DMS 273 treated with DMSO at 0.1 percent for 48 hours (cell line): ENCODE measurements at regions not wholly inside any gene's neighbourhood (a gene's known extent, or its start where the extent isn't known, plus 50 kb on each side); places are given as distances from the start of the nearest gene placed in this dataset.

Experiments
- DNase-seq: peaks from one replicate; lab custom pipeline; 2025; lab: John Stamatoyannopoulos, UW

GRCh38 chr1:87720561-87720960 is 391.9 kb downstream of the LMO4 start:
- DNase-seq, result no peak

- no peak for DNase-seq
Observed at GRCh38 chr1:87723193-87723592, 394.5 kb downstream of the LMO4 start.

DNA sequence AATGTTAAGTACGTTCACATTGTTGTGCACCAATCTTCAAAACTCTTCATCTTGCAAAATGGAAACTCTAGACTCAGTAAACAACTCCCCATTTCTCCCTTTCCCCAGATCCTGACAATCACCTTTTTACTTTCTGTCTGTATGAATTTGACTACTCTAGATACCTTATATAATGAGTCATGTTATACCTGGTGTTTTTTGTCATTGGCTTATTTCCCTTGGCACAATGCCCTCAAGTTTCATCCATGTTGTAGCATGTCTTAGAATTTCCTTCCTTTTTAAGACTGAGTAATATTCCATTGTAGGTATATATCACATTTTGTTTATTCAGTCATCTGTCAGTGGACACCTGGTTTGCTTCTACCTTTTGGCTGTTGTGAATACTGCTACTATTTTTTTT is 399.5 kb downstream of the LMO4 start:
- no peak for DNase-seq

DNA sequence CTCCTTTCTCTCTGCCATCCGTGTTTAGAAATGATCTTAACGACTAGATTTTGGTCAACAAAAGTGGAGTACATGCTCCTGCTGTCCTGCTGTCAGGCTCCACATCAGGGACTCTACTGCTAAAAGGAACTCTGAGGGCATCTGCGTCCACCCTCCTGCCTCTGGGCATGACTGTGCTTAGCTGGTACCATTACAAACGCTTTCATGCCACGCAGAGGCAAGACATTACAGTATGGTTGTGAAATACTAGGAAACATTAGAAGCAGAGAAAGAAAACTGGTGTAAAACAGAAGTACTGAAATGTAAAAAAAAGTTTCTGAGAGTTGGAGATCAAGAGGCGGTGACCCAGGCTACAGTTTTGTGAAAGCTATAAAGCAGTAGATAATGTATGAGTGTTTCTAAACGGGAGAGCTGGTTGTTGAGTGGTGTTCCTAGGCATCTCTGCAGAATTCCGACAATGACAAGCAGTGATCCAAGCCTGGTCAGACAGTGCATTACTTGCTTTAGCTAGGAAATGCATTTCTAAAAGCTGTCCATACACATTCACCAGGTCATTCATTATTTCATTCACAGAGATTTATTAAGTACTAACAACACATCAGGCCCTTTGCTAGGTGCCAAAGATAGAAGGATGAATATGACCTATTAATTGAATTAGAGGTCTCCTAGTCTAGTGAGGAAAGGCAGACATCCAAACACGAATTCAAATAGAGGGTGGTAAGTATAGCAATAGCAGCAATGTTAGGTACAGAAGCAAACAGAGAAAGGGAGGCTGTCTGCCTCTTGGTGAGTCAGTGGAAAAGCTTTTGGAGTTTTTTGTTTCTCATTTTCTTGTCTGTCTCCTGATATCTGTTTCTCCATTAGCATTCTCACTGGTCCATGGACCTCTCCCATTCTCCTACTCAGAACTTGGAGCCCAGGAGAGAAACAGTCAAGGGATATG is 401.9 kb downstream of the LMO4 start:
- no peak for DNase-seq

- no peak for DNase-seq
Observed at GRCh38 chr1:87733386-87733785, 404.7 kb downstream of the LMO4 start.

GRCh38 chr1:87735750-87736149 is 407.1 kb downstream of the LMO4 start:
- DNase-seq, result no peak

DNA sequence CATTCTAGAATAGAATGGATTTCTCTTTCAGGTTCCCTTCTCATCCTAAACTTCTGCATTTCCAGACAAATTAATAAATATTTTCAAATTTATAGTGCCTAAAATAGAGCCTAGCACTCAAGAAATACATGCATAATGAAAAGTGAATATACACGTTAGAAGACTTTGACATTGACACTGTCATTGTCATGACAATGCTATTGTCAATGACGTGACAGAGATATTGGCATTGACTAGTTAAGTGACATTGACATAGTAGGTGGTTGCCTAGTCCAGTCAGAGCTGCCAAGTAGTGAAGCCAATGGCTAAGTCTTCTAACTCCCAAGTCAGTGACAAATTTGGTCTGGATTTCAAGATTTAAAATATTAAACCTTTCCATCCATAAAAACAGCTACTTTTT is 410.5 kb downstream of the LMO4 start:
- no peak for DNase-seq

DNA sequence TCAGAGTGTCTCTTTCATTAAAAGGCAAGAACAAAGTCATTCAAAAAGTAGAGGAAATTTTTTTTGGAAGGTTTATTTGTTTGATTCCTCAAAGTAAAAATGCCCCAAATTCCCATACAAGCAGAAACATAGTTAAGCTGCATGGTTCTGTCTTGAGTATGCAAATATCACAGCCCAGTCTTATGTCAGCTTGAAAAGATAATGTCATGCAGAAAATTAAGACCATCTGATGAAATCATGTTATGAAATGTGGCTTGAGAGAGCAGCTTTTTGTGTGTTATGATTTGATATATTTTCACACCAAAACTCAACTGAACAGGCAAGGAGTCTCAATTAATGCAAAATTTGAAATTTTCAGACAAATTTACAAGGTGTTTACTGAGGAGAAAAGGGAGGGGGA is 411.0 kb downstream of the LMO4 start:
- no peak for DNase-seq

DNA sequence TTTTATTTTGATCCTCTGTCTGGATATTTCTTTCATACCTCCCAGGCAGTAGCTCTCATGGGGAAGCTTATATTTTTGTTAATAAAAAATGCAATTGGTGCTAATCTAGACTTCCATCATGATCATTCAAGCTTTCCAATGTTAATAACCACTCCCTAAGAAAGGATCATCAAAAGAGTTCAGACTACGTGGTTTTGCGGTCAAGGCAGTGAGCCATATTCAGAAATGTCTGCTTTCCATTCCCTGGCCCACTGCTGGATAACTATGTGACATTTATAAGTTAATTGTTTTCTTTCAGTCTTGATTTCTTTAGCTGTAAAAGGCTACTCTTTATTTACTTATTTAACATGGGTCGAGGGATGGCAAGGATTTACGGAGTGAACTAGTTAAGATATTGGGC is 414.6 kb downstream of the LMO4 start:
- DNase-seq, result no peak

- no peak for DNase-seq
Observed at GRCh38 chr1:87744056-87744455, 415.4 kb downstream of the LMO4 start.

GRCh38 chr1:87744763-87745162 is 416.1 kb downstream of the LMO4 start:
- DNase-seq, result no peak

DNA sequence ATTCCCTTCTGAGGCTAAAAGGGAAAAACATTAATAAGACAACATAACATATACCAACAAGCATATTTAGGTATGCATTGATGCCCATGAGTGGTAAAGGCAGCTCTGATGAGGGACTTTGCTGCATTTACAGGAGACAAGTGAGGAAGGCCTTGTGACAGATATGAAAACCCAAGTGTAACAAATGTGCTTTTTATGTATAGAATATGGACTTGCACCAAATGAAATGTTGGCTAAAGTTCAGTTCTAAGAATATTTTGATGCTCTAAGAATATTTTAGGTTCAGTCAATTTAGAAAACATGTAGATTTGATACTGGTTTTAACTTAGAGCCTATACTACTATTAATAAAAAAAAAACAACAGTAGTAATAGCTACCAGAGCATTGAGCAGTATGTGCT is 424.7 kb downstream of the LMO4 start:
- DNase-seq, result no peak

GRCh38 chr1:87754139-87754538 is 425.5 kb downstream of the LMO4 start:
- DNase-seq, result no peak

GRCh38 chr1:87757676-87758075 is 429.0 kb downstream of the LMO4 start:
- no peak for DNase-seq

DNA sequence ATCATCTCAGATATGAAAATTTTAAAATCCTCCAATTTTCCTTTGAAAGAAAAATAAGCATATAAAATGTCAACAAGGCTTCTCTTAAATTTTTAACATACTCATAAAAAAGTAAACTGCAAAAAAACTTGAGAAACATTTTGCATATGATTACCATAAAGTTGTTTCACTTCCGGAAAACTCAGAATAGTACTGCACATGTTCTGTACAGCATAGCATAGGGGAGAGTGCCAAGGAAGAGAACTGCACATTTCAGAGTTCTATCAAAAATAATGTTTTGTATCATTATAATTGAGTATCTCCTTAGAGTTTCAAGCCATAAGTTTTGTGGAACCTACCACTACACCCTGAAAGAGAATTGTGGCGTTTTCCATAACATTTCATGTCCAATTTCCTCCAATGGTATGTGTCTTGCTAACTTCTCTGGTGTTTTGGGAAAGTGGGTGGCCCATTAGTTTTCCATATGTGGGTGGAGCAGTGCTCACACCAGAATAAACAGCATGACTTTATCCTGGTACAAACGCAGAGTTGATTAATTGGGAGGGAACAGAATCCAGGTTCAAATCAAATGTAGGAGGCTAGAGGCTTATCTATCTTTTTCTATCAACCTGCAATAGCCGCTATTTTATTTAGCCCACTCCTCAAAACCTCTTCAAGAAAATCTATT is 430.9 kb downstream of the LMO4 start:
- DNase-seq, result no peak

DNA sequence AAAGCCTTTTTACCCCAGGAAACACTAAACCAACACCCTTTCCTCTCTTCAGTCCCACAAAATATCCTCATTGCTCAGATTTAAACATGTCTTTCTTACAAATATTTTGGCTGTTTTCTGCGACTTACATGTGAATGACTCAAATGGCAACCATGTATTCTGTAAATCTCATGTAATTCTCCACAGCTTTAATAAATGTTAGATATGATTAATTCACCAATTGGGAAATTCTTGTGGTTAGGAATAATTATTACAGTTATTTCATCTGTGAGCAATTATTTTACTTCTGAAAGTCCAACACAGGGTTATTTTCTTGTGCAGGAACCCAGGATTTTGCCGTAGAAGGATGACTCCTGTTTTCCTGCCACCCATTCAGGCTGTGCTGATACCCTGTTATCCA is 431.5 kb downstream of the LMO4 start:
- DNase-seq, result no peak

DNA sequence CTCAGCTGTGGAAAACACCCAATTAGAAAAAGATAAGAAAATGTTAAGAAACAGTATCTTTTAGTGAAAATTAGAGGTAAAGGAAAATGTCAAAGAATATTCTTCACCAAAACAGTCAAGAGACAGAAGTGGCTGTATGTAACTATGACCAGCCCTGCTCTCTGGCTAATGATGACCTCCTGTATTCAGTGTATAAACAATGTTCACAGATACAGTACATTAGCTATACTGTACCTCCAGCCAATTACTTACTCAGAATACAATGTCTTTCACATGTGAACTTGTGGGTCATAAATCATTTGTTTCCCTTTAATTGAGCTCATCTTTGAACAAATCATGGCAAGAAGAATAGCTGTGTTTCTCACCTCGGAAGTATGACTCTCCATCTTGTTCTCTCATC is 432.0 kb downstream of the LMO4 start:
- no peak for DNase-seq

DNA sequence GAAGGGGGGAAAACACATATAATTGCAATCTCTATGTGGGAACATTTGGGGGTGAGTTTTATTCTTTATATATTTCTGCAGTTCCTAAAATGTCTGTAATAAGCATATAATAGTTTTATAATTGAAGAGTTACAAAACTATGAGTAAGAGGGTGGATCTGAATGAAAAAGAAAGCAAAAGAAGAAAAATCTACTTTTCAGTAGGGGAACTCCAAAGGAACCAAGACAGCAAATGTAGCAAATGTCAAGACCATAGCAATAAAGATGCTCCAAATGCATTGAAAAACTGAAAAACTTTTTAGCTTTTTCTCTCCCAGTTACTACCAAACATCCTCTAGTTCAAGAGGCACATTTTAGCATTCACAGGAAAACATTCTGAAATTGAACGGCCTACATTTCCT is 434.8 kb downstream of the LMO4 start:
- no peak for DNase-seq

- no peak for DNase-seq
Observed at GRCh38 chr1:87765057-87765680, 436.5 kb downstream of the LMO4 start.

- no peak for DNase-seq
Observed at GRCh38 chr1:87765681-87766070, 437.0 kb downstream of the LMO4 start.

DNA sequence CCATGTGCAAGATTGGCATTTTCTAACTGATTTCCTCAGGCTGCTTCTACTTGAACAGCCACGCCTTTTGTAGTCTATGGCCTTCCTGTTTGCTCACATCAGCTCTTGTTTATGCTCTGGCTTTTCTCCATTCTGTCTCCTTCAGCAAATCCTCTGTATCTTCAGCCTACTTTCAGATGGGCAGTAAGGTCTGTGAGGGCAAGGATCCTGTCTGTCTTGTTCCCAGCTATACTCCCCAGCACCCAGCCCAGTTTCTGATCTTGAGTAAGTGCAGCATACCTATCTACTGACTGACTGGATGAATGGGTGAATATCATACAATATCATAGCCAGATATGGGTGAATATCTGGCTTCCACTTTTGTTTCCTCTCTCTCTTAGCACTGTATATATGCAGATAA is 438.1 kb downstream of the LMO4 start:
- no peak for DNase-seq

- no peak for DNase-seq
Observed at GRCh38 chr1:87778896-87779295, 450.2 kb downstream of the LMO4 start.

- no peak for DNase-seq
Observed at GRCh38 chr1:87781554-87781953, 452.9 kb downstream of the LMO4 start.
